ENCODE measurements at regions not wholly inside any gene's neighbourhood (a gene's known extent, or its start where the extent isn't known, plus 50 kb on each side); places are given as distances from the start of the nearest gene placed in this dataset.

DNA sequence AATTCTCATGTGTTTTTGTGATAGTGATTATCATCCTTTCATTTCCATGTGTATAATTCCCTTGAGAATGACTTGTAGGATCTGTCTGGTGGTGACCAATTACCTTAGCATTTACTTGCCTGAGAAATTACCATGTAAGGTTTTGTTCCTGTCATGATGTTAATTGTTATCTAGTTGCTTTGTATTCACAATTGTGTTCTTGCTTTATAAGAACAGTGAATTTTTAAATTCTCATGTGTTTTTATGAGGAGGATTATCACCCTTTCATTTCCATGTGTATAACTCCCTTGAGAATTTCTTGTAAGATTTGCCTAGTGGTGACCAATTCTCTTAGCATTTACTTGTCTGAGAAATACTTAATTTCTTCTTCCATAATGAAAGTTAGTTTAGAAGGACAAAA lies 758.2 kb upstream of the NDST4 start:
- no peaks in the 10 kb centered on the region for H3K4me1 Mint-ChIP-seq
- H3K27ac Mint-ChIP-seq: no peak overlapping the region
- ATAC-seq (no peak), DNase-seq (no peak)
- no peaks in the 10 kb centered on the region for H3K36me3 Mint-ChIP-seq (ENCODE audit: low read depth)
- no peak overlapping the region for H3K4me3 Mint-ChIP-seq
- no peaks in the 10 kb centered on the region for H3K27me3 Mint-ChIP-seq
- no peaks in the 10 kb centered on the region for H3K9me3 ChIP-seq (ENCODE audit: control insufficient read depth, low read length, poor library complexity, severe bottlenecking)

DNA sequence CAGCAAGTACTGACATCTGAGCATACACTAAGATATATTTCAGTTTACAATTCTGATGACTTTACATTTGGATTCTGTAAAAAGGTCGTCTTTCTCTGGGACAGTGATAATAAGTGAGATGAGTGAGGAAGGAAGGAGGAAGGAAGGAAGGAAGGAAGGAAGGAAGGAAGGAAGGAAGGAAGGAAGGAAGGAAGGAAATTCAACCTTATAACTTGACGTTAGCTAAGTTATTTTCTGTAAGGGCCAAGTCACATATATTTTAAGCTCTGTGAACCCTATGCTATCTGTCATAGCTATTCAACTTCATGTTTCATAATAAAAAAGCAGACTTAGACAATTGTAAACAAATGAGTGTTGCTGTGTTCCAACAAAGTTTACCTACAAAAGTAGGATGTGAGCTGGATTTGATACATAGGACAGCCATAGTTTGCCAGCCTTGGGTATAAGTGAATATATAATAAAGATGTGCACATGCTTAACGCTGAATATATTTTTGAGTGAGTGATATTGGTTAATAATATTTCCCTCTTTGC lies 753.0 kb upstream of the NDST4 start:
- Mint-ChIP-seq H3K27me3 (no peaks in the 10 kb centered on the region), H3K27ac (no peak overlapping the region), H3K4me1 (no peaks in the 10 kb centered on the region), H3K36me3 (ENCODE audit: low read depth) (no peaks in the 10 kb centered on the region), H3K4me3 (no peak overlapping the region)
- DNase-seq: no peak
- ATAC-seq: no peak
- H3K9me3 ChIP-seq (ENCODE audit: control insufficient read depth, low read length, poor library complexity, severe bottlenecking): no peaks in the 10 kb centered on the region

DNA sequence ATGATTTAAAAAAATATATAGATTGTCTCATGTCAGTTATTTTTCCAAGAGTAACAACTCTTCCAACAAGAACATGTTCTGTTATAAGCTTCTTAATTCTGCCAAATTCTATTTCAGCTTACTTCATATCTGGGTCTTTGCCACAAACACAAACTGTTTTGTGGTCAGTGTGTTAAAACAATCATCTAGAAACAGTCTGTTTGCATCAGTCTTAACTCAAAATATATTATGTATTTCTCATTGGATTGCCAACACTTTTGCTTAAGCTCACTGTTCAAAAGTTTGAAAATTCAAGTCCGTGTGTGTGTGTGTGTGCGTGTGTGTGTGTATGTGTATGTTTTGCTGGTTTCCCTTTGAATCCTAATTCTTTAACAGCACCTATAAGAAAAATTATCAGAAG lies 752.3 kb upstream of the NDST4 start:
- no peak overlapping the region for H3K4me3 Mint-ChIP-seq
- ATAC-seq (no peak), DNase-seq (no peak)
- H3K36me3 Mint-ChIP-seq (ENCODE audit: low read depth): no peaks in the 10 kb centered on the region
- H3K27me3 Mint-ChIP-seq: no peaks in the 10 kb centered on the region
- H3K27ac Mint-ChIP-seq: no peak overlapping the region
- no peaks in the 10 kb centered on the region for H3K9me3 ChIP-seq (ENCODE audit: control insufficient read depth, low read length, poor library complexity, severe bottlenecking)
- H3K4me1 Mint-ChIP-seq: no peaks in the 10 kb centered on the region

DNA sequence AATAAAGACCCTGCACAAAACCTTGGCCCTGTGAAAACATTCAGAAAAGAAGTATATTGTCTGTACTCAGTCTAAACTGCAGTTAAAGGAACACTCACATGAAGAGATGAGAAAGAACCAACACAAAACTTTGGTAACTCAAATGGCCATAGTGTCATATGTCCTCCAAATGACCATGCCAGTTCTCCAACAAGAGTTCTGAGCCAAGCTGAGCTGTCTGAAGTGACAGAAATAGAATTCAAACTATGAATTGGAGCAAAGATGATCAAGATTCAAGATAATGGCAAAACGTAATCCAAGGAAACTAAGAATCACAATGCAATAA lies 739.3 kb upstream of the NDST4 start:
- H3K9me3 ChIP-seq (ENCODE audit: control insufficient read depth, low read length, poor library complexity, severe bottlenecking): no peaks in the 10 kb centered on the region
- ATAC-seq: no peak
- H3K4me3 Mint-ChIP-seq: no peak overlapping the region
- no peaks in the 10 kb centered on the region for H3K36me3 Mint-ChIP-seq (ENCODE audit: low read depth)
- H3K27me3 Mint-ChIP-seq: no peaks in the 10 kb centered on the region
- DNase-seq: no peak
- no peak overlapping the region for H3K27ac Mint-ChIP-seq
- no peaks in the 10 kb centered on the region for H3K4me1 Mint-ChIP-seq

DNA sequence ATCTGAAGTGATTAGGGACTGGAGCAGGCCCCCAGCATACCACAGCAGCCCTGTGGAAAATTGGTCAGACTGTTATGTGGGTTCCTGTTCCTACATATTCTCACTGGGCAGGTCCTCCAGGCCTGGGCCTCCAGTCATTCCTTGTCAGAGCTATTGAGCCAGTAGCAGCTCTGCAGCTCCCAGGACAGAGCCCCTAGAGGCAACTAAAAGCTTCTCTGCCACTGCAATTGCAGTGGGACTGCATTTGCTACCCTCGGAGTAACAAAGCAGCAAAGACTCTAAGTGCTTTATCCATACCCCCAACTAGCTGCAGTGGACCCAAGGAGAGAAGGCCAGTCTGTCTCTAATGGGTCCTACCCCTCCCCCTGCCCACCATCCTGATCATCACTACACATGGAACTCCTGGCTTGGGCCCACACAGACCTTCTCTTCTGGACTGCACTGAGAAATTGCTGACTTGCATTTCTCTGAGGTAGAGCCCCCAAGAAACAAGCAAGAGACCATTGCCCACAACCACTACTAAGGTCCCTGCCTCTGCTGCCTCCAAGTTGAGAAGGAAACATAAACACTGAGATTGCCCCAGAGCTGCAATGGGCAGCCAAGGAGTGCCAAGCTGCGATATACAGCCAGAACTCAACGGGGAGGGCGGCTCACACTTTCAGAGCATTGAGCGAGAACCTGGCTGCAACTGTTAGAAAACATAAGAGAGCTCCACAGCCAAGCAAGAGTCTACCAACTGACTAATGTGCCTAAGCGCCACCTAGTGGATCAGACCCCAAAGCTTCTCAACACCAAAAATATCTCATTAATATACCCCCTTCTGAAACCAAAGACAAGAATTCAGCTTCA lies 738.7 kb upstream of the NDST4 start:
- Mint-ChIP-seq H3K27ac (no peak overlapping the region), H3K4me3 (no peak overlapping the region), H3K36me3 (ENCODE audit: low read depth) (no peaks in the 10 kb centered on the region), H3K4me1 (no peaks in the 10 kb centered on the region), H3K27me3 (no peaks in the 10 kb centered on the region)
- H3K9me3 ChIP-seq (ENCODE audit: control insufficient read depth, low read length, poor library complexity, severe bottlenecking): no peaks in the 10 kb centered on the region
- no peak for DNase-seq
- ATAC-seq: peak; percentile 46

DNA sequence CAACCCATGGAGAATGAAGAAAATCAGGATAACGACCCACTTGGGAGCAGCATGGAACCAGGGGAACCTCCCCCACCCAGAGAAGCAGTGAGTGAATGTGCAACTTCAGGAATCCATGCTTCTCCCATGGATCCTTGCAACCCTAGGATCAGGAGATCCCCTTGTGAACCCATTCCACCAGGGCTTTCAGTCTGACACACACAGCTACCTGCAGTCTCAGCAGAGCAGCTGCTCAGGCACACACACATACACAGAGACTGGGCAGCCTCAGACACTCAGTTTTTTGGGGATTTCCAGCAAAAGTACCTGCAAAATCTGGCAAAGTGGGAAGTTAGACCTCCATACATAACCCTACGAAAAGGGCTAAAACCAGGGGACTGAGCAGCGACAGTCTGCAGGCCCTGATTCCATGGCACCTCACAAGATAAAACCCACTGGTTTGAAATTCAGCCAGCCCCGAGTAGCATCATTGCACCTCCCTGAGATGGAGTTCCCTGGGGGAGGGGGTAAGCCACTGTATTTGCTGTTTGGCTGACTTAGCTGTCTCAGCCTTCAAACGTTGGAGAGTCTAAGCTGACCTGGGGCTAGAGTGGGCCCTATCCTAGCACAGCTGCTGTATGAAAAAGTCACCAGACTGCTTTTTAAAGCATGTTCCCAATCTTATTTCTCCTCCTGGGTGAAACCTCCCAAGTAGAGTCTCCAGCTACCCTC lies 737.5 kb upstream of the NDST4 start:
- Mint-ChIP-seq H3K36me3 (ENCODE audit: low read depth) (no peaks in the 10 kb centered on the region), H3K4me3 (no peak overlapping the region), H3K27me3 (no peaks in the 10 kb centered on the region), H3K4me1 (no peaks in the 10 kb centered on the region), H3K27ac (no peak overlapping the region)
- ATAC-seq: no peak
- no peaks in the 10 kb centered on the region for H3K9me3 ChIP-seq (ENCODE audit: control insufficient read depth, low read length, poor library complexity, severe bottlenecking)
- DNase-seq: no peak

DNA sequence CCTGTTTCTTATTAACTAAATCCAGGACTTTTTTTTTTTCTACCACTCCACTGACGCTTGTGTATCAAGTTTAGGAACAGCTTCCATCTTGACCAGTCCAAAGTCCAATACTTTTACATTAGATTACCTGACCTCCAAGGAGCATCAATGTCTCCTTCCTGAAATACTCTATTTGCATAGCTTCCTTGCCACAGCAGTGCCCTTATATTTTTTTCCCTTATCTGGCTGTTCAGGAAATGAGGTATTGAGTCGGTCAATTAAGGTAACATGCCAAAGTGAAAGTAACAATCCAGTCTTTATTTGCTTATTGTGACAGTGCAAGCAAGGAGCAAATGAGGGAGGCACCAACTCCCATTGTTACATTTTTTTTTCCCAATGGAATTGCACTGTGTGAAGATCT lies 730.8 kb upstream of the NDST4 start:
- Mint-ChIP-seq H3K4me1 (no peaks in the 10 kb centered on the region), H3K36me3 (ENCODE audit: low read depth) (no peaks in the 10 kb centered on the region), H3K4me3 (no peak overlapping the region), H3K27me3 (no peaks in the 10 kb centered on the region), H3K27ac (no peak overlapping the region)
- DNase-seq (no peak), ATAC-seq (no peak)
- no peaks in the 10 kb centered on the region for H3K9me3 ChIP-seq (ENCODE audit: control insufficient read depth, low read length, poor library complexity, severe bottlenecking)

DNA sequence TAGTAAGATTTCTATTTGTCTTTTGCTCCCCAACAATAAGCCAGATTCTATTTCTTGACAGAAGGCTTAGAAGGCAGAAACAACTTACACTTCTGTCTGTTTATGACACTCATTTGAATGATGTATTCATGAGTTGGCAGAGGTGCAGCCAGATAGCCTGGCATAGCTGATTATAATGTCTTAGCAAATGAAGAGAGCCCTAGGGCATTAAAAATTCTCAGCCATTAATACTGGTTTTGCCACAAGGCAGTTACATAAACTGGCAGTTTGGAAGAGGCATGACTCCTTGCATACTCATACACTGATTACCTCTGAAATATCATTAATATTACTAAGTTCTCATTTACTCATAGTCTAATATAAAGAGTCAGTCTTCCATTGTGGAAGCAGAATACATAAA lies 728.5 kb upstream of the NDST4 start:
- no peaks in the 10 kb centered on the region for H3K36me3 Mint-ChIP-seq (ENCODE audit: low read depth)
- no peak overlapping the region for H3K27ac Mint-ChIP-seq
- H3K9me3 ChIP-seq (ENCODE audit: control insufficient read depth, low read length, poor library complexity, severe bottlenecking): no peaks in the 10 kb centered on the region
- no peak for DNase-seq
- no peak for ATAC-seq
- H3K27me3 Mint-ChIP-seq: no peaks in the 10 kb centered on the region
- no peaks in the 10 kb centered on the region for H3K4me1 Mint-ChIP-seq
- no peak overlapping the region for H3K4me3 Mint-ChIP-seq

DNA sequence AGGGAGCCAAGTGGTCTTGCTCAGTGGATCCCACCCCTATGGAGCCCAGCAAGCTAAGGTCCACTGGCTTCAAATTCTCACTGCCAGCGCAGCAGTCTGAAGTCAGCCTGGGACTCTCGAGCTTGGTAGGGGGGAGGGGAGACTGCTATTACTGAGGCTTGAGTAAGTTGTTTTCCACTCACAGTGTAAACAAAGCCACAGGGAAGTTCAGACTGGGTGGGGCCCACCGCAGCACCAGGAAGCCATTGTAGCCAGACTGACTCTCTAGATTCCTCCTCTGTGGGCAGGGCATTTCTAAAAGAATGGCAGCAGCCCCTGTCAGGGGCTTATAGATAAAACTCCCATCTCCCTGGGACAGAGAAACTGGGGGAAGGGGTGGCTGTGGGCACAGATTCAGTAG lies 721.0 kb upstream of the NDST4 start:
- no peaks in the 10 kb centered on the region for H3K9me3 ChIP-seq (ENCODE audit: control insufficient read depth, low read length, poor library complexity, severe bottlenecking)
- H3K27me3 Mint-ChIP-seq: no peaks in the 10 kb centered on the region
- no peak overlapping the region for H3K4me3 Mint-ChIP-seq
- no peaks in the 10 kb centered on the region for H3K36me3 Mint-ChIP-seq (ENCODE audit: low read depth)
- DNase-seq (no peak), ATAC-seq (no peak)
- no peak overlapping the region for H3K27ac Mint-ChIP-seq
- no peaks in the 10 kb centered on the region for H3K4me1 Mint-ChIP-seq

DNA sequence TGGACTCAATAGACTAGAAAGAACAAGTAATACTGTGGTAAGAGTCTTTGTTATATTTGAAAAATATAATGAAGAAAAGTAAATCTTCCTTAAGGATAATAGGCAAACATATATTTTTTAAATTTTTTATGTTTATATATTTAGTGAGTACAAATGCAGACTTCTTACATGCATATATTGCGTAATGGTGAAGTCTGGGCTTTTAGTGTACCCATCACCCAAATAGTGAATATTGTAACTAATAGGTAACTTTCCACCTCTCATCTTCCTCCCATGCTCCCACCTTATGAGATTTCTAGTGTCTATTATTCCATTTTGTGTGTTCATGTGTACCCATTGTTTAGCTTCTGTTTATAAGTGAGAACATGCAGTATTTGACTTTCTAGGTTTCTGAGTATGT lies 711.2 kb upstream of the NDST4 start:
- DNase-seq (no peak), ATAC-seq (no peak)
- H3K9me3 ChIP-seq (ENCODE audit: control insufficient read depth, low read length, poor library complexity, severe bottlenecking): no peaks in the 10 kb centered on the region
- Mint-ChIP-seq H3K4me3 (no peak overlapping the region), H3K27ac (no peak overlapping the region), H3K27me3 (no peaks in the 10 kb centered on the region), H3K36me3 (ENCODE audit: low read depth) (peaks cover 2% of the 10 kb centered on the region), H3K4me1 (no peaks in the 10 kb centered on the region)

DNA sequence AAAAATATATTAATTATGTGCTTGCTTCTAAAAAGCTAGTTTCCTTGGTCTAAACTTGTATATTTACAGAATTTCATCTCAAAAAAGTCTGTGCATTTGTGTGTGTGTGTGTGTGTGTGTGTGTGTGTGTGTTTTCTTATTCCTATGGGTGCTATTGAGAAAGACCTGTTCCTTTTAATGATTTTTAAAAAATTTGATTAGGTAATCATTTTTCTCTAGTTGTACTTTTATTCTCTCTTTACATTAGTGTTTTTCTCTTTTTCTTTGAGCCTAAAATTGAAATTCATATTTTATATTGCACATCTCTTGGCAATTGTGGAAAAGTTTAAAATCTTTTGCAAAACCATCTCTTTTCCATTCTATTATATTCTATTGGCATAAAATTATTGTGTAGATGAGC lies 690.4 kb upstream of the NDST4 start:
- H3K9me3 ChIP-seq (ENCODE audit: control insufficient read depth, low read length, poor library complexity, severe bottlenecking): no peaks in the 10 kb centered on the region
- ATAC-seq (no peak), DNase-seq (no peak)
- no peak overlapping the region for H3K27ac Mint-ChIP-seq
- H3K27me3 Mint-ChIP-seq: no peaks in the 10 kb centered on the region
- H3K4me1 Mint-ChIP-seq: no peaks in the 10 kb centered on the region
- no peaks in the 10 kb centered on the region for H3K36me3 Mint-ChIP-seq (ENCODE audit: low read depth)
- no peak overlapping the region for H3K4me3 Mint-ChIP-seq

DNA sequence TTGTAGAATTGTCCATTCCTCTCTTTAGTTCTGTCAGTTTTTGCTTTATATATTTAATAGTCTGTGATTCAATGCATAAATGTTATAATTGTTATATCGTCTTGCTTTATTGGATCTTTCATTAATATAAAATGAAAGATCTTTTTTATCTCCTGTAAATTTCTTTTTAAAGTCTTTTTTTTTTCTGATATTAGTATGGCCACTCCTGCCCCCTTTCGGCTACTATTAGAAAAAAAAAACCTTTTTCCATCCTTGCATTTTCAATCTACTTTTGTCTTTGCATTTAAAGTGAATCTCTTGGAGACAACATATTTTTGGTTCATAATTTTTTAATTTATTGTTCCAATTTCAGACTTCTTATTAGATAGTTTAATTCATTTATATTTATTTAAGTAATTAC lies 677.4 kb upstream of the NDST4 start:
- H3K27ac Mint-ChIP-seq: no peak overlapping the region
- ATAC-seq: no peak
- no peaks in the 10 kb centered on the region for H3K9me3 ChIP-seq (ENCODE audit: control insufficient read depth, low read length, poor library complexity, severe bottlenecking)
- no peaks in the 10 kb centered on the region for H3K36me3 Mint-ChIP-seq (ENCODE audit: low read depth)
- H3K4me3 Mint-ChIP-seq: no peak overlapping the region
- DNase-seq: no peak
- no peaks in the 10 kb centered on the region for H3K4me1 Mint-ChIP-seq
- H3K27me3 Mint-ChIP-seq: no peaks in the 10 kb centered on the region

DNA sequence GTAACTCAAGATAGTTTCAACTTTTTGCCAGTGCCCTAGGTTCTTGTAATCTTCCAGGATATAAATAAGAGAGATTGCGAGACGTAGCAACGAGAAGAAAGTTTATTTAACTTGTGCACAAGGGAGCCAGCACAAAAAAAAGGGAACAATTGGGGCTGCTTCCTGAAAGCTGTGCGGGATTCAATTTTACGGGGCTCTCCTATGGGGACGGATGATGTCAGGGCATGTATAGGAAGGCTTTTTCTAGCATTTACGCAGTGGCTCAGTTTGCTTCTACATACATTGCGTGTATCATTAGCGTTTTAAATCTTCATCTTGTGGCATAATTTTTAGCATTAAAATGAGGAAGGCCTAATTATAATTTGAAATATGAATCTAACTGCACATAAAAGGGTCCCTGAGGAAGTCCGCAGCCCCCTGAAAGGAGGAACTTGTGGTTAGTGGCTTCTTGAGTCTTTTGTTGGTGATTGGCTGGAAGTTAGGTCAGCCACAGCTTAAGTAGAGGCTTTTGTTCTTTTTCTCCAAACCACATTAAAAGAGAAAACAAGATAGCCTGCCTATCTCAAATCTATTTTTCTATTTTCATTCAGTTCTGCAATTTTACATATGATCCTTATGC lies 668.2 kb upstream of the NDST4 start:
- DNase-seq (no peak), ATAC-seq (no peak)
- peaks cover 5% of the 10 kb centered on the region for H3K4me1 Mint-ChIP-seq
- no peaks in the 10 kb centered on the region for H3K36me3 Mint-ChIP-seq (ENCODE audit: low read depth)
- no peak overlapping the region for H3K27ac Mint-ChIP-seq
- no peaks in the 10 kb centered on the region for H3K9me3 ChIP-seq (ENCODE audit: control insufficient read depth, low read length, poor library complexity, severe bottlenecking)
- peak overlapping the region; percentile 55 for H3K4me3 Mint-ChIP-seq
- H3K27me3 Mint-ChIP-seq: no peaks in the 10 kb centered on the region

Data from T-helper 17 cell (primary cell).